ENCODE measurements at regions not wholly inside any gene's neighbourhood (a gene's known extent, or its start where the extent isn't known, plus 50 kb on each side); places are given as distances from the start of the nearest gene placed in this dataset.

DNA sequence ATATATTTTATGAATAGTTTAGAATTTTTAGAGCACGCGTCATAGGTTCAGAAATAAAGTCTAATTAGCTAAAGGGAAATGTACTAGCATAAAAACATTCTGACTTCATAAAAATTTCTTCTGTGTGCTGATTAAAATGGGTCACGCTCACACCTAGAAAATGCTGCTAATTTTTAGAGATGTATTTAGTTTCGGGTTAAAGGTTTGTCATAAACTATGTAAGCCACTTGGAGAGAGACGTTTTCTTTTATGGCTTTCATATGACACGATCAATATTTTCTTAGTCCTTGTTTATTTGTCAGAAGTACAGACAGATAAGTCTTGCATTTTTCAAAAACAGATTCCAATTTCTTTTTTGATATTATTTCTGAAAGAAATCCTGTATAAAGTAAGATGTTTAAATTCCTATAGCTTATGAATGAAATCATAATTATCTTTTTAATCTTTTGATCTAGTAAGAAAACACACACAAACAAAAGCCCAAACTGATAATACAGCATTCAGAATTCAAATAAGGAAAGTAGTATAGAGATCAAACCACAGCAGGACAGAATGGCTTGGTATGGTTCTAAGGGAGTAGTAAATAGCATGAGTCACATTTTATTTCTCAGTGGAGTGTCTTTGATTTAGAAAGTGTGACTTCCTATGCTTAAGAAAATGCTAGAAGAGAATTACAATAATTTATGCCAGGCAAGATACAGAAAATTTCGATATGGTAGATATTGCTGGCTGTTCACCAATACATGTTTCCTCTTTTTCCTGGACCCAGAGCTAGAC is 236.6 kb downstream of the GPD2 start:
- no peaks in the 10 kb centered on the region for H3K79me2 ChIP-seq (ENCODE audit: control insufficient read depth, insufficient read depth, low read length)
- no peak for FAIRE-seq
- no peaks in the 10 kb centered on the region for H3K9me3 ChIP-seq (replicated peaks; ENCODE audit: control insufficient read depth, insufficient read depth, low read length)
- no peak overlapping the region for H3K9ac ChIP-seq (replicated peaks; ENCODE audit: extremely low read depth, insufficient read depth, low read length)
- TF ChIP-seq, protein P1, sequence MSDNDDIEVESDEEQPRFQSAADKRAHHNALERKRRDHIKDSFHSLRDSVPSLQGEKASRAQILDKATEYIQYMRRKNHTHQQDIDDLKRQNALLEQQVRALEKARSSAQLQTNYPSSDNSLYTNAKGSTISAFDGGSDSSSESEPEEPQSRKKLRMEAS (IDR thresholded peaks at IDR 0.05; ENCODE audit: insufficient read depth, insufficient read length), result no peak
- TF ChIP-seq, protein P2, sequence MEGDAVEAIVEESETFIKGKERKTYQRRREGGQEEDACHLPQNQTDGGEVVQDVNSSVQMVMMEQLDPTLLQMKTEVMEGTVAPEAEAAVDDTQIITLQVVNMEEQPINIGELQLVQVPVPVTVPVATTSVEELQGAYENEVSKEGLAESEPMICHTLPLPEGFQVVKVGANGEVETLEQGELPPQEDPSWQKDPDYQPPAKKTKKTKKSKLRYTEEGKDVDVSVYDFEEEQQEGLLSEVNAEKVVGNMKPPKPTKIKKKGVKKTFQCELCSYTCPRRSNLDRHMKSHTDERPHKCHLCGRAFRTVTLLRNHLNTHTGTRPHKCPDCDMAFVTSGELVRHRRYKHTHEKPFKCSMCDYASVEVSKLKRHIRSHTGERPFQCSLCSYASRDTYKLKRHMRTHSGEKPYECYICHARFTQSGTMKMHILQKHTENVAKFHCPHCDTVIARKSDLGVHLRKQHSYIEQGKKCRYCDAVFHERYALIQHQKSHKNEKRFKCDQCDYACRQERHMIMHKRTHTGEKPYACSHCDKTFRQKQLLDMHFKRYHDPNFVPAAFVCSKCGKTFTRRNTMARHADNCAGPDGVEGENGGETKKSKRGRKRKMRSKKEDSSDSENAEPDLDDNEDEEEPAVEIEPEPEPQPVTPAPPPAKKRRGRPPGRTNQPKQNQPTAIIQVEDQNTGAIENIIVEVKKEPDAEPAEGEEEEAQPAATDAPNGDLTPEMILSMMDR (IDR thresholded peaks at IDR 0.05; ENCODE audit: extremely low read depth in 1 of 2, insufficient read depth in 1 of 2, low read depth in 1 of 2, low read length in 2 of 2), result no peak
- TF ChIP-seq POLR2AphosphoS5 (IDR thresholded peaks at IDR 0.05; ENCODE audit: insufficient read depth, low read depth, low read length) (no peak), GATA2 (IDR thresholded peaks at IDR 0.05; ENCODE audit: insufficient read depth, insufficient read length, low read depth, low read length) (no peak), EZH2 (IDR thresholded peaks at IDR 0.05; ENCODE audit: borderline replicate concordance, low read depth, low read length, severe bottlenecking) (no peak), MYC (IDR thresholded peaks at IDR 0.05; ENCODE audit: low read depth, low read length) (no peak), FOS (IDR thresholded peaks at IDR 0.05; ENCODE audit: borderline replicate concordance, insufficient read depth, low read length) (no peak), JUN (IDR thresholded peaks at IDR 0.05; ENCODE audit: borderline replicate concordance, insufficient read depth, insufficient read length, low read depth) (no peak), POLR2A (IDR thresholded peaks at IDR 0.05; ENCODE audit: low read depth, low read length) (no peak)
- no peak overlapping the region for H3K27ac ChIP-seq (ENCODE audit: insufficient read depth, low read depth, low read length)
- no peak overlapping the region for H2AFZ ChIP-seq (ENCODE audit: low read depth, low read length)
- dilution Hi-C loops (cut with MboI; ENCODE audit: extremely low pct_ligation_motif_present, low sequenced_read_pairs) (no loop called here), intact Hi-C loops (cut with micrococcal nuclease) (no loop called here)
- CTCF ChIA-PET, result interaction anchor here (1.3 kb wide), 1 partner anchor 1300 kb away, joined by 3 read pairs; no protein-coding TSS in a partner anchor
- no peak overlapping the region for H3K4me2 ChIP-seq (ENCODE audit: insufficient read depth, low read length)
- no peaks in the 10 kb centered on the region for H3K27me3 ChIP-seq (ENCODE audit: control insufficient read depth in 2 of 2, insufficient read depth in 2 of 2, low read length in 2 of 2)
- no peak for DNase-seq (ENCODE audit: low read depth, low spot score)
- H3K9me1 ChIP-seq (replicated peaks; ENCODE audit: control insufficient read depth, extremely low read depth, insufficient read depth, low read length), result no peaks in the 10 kb centered on the region
- no peak overlapping the region for H3K4me3 ChIP-seq (replicated peaks in 1 of 3; ENCODE audit: insufficient read depth in 1 of 3, low read depth in 1 of 3, low read length in 3 of 3)
- no peaks in the 10 kb centered on the region for H3K4me1 ChIP-seq (ENCODE audit: control insufficient read depth, extremely low read depth, insufficient read depth, low read length)
- no TSS peak for BruUV-seq (replicated peaks)
- POLR2A ChIA-PET, result no interaction called here
- no peaks in the 10 kb centered on the region for H3K36me3 ChIP-seq (ENCODE audit: control insufficient read depth in 2 of 2, extremely low read depth in 1 of 2, insufficient read depth in 2 of 2, low read length in 2 of 2)
- H4K20me1 ChIP-seq (replicated peaks; ENCODE audit: control insufficient read depth, extremely low read depth, insufficient read depth, low read length), result no peaks in the 10 kb centered on the region

Data from endothelial cell of umbilical vein (primary cell).